ENCODE measurements at regions not wholly inside any gene's neighbourhood (a gene's known extent, or its start where the extent isn't known, plus 50 kb on each side); places are given as distances from the start of the nearest gene placed in this dataset.

DNA sequence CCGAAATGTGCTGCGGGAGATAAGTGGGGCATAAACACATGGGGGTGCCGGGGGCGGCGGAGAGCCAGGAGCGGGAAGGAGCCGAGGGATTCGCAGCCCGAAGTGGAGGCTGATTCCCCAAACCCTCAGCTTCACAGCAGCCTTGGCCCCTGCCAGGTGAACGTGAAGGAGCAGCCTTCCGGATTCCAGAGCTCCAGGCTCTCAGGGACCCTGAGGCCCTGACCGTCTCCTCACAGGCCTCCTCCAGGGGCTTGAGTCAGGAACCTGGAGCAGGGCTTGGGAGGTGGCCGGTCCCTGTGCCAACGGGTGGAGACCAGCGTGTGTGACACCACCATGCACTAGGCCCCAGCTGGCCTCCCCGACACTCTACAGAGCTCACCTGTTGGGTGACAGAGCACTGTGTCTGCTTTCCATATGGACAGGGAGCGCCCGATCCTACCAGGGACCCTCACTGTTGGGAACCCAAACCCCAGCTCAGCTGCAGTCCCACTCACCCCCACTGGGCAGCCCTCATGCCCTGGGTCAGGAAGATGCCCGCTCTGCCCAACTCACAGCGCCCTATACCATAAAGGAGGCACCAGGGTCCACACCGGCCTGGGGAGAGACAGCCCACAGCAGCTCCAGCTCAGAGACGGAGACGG lies 117.6 kb upstream of the OTOS start:
- POLR2A ChIA-PET (ENCODE audit: unreplicated experiment), result no interaction called here
- WGBS, 2 experiments (ENCODE audit: extremely low coverage in 2 of 2, insufficient read length in 1 of 2), result 86% methylated on average over 7 of the region's 23 CpGs; no CpG with 5 or more reads in 1 of the 2 experiments
- dilution Hi-C loops (cut with HindIII; ENCODE audit: low sequenced_read_pairs, unreplicated experiment), result no loop called here

More for the DNA sequence above, 117.6 kb upstream of the OTOS start:
- Histone ChIP-seq H3K4ac (ENCODE audit: low read depth, low read length) (no peak overlapping the region), H3K27ac (ENCODE audit: insufficient read depth, low read length) (no peak overlapping the region), H3K56ac (ENCODE audit: extremely low read depth, insufficient read depth, low read length) (no peak overlapping the region), H3K4me2 (ENCODE audit: low read depth, low read length) (no peak overlapping the region), H3K4me3 (ENCODE audit: insufficient read depth, low read depth, low read length) (no peak overlapping the region), H3K4me1 (ENCODE audit: control insufficient read depth, insufficient read depth, low read length) (no peaks in the 10 kb centered on the region; the same call in 1 of the 2 replicates), H4K5ac (ENCODE audit: low read depth, low read length) (no peak overlapping the region), H2BK5ac (ENCODE audit: low read depth, low read length, poor library complexity, severe bottlenecking) (no peak overlapping the region), H2BK120ac (ENCODE audit: low read depth, low read length) (no peak overlapping the region), H3K27me3 (ENCODE audit: control insufficient read depth, insufficient read depth, low read length) (peaks cover 6% of the 10 kb centered on the region), H3K9me3 (ENCODE audit: control insufficient read depth, insufficient read depth, low read length) (peaks cover 11% of the 10 kb centered on the region), H2AFZ (replicated peaks; ENCODE audit: low read length, poor library complexity) (peak overlapping the region; percentile 49), H4K91ac (ENCODE audit: insufficient read depth, low read depth, low read length) (no peak overlapping the region), H4K20me1 (ENCODE audit: insufficient read depth, low read length) (no peaks in the 10 kb centered on the region), H3K36me3 (ENCODE audit: control insufficient read depth, insufficient read depth, low read length) (no peaks in the 10 kb centered on the region), H3K23ac (ENCODE audit: low read depth, low read length) (no peak overlapping the region), H2AK5ac (ENCODE audit: low read depth, low read length) (no peak overlapping the region), H2BK15ac (ENCODE audit: low read depth, low read length) (no peak overlapping the region), H3K9me1 (ENCODE audit: insufficient read depth, low read length) (no peaks in the 10 kb centered on the region), H3K18ac (ENCODE audit: low read depth, low read length) (no peak overlapping the region), H3K9ac (ENCODE audit: low read depth, low read length) (no peak overlapping the region), H2AK9ac (replicated peaks; ENCODE audit: low read depth, low read length, poor library complexity) (no peak overlapping the region), H3K79me1 (ENCODE audit: low read depth in 1 of 2, low read length in 2 of 2) (no peaks in the 10 kb centered on the region), H4K8ac (ENCODE audit: low read depth in 2 of 2, low read length in 2 of 2) (no peak overlapping the region), H3K14ac (replicated peaks; ENCODE audit: low read depth, low read length) (no peak overlapping the region), H2BK20ac (ENCODE audit: low read depth, low read length) (no peak overlapping the region)
- in situ Hi-C loops (cut with MboI; ENCODE audit: low sequenced_read_pairs) (no loop called here), intact Hi-C loops (cut with micrococcal nuclease) (no loop called here)
- BruUV-seq (replicated peaks), result no TSS peak
- ATAC-seq (ENCODE audit: low read depth), result no peak
- no peak for TF ChIP-seq POLR2A (IDR thresholded peaks at IDR 0.05; ENCODE audit: low read depth, low read length)
- no peak for TF ChIP-seq MAFK (IDR thresholded peaks at IDR 0.05; ENCODE audit: low read depth, low read length)
- TF ChIP-seq CEBPB (IDR thresholded peaks at IDR 0.05; ENCODE audit: low read depth, low read length), result no peak
- TF ChIP-seq, protein P1, sequence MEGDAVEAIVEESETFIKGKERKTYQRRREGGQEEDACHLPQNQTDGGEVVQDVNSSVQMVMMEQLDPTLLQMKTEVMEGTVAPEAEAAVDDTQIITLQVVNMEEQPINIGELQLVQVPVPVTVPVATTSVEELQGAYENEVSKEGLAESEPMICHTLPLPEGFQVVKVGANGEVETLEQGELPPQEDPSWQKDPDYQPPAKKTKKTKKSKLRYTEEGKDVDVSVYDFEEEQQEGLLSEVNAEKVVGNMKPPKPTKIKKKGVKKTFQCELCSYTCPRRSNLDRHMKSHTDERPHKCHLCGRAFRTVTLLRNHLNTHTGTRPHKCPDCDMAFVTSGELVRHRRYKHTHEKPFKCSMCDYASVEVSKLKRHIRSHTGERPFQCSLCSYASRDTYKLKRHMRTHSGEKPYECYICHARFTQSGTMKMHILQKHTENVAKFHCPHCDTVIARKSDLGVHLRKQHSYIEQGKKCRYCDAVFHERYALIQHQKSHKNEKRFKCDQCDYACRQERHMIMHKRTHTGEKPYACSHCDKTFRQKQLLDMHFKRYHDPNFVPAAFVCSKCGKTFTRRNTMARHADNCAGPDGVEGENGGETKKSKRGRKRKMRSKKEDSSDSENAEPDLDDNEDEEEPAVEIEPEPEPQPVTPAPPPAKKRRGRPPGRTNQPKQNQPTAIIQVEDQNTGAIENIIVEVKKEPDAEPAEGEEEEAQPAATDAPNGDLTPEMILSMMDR (conservative IDR thresholded peaks at IDR 0.05; ENCODE audit: low read depth, low read length), result no peak
- TF ChIP-seq RAD21 (IDR thresholded peaks at IDR 0.05; ENCODE audit: low read length), result no peak
- no peak for TF ChIP-seq MAZ (IDR thresholded peaks at IDR 0.05; ENCODE audit: borderline replicate concordance, low read depth, low read length)
- no peak for TF ChIP-seq CHD1 (IDR thresholded peaks at IDR 0.05; ENCODE audit: low read depth, low read length)
- no peak for TF ChIP-seq MXI1 (IDR thresholded peaks at IDR 0.05; ENCODE audit: borderline replicate concordance, low read depth, low read length)
- TF ChIP-seq NFE2L2 (IDR thresholded peaks at IDR 0.05; ENCODE audit: low read depth, low read length), result no peak
- TF ChIP-seq FOS (IDR thresholded peaks at IDR 0.05; ENCODE audit: low read depth, low read length), result no peak
- DNase-seq, result no peak
- CTCF ChIA-PET, result no interaction called here

Data from IMR-90 (cell line).